Cardiac fibroblast (primary cell): ENCODE measurements at regions not wholly inside any gene's neighbourhood (a gene's known extent, or its start where the extent isn't known, plus 50 kb on each side); places are given as distances from the start of the nearest gene placed in this dataset.

ENCODE experiments used
- DNase-seq, 2 donors: peaks; one replicate each; pipeline versions ENCODE4 v3.0.0 to v3.0.0-alpha.2; 2010; ENCODE audit warnings: low read depth in 2 of 2
- H3K4me3 ChIP-seq, 2 donors: replicated peaks in 1 of 2; 1 replicate in 1 of 2; 2 replicates in 1 of 2; pipeline ENCODE4 v1.5.1; 2011; ENCODE audit warnings: low read depth in 2 of 2, low read length in 2 of 2, mild to moderate bottlenecking in 2 of 2, moderate library complexity in 1 of 2
- TF ChIP-seq, protein P1 (sequence below): IDR thresholded peaks from one replicate; pipeline ENCODE4 v1.5.1; 2011; ENCODE audit warnings: low read depth, mild to moderate bottlenecking, low read length, inconsistent platforms

DNA sequence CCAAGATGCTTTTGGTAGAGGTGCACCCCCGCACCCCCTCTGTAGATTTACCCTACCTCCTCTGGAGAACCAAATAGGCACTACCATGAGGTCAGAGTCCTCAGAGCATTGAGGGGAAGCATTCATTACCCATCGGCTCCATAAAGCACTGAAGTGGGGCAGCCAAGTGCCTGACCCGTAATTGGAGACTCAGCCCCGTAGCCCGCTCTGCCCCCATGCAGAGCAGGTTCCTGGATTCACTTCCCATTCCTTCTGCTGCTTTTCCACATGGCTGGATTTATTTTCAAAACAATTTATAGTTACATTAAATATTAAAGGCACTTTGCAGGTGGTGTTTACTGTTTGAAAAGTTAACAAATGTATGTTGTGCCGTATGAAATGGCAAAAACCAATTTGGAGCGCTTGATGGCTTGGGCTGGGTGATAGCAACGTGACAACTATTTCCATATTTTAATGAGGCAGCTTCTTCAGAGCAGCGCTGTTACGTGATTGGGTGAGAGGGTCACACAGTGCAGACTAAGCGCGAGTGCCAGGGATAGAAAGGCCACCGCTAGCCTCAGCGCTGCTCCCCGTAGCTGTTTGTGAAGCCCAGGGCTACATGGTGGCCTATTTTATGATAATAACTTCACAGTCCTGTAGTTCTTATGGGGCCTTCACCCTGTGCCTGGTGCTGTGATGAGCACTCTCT is 373.8 kb upstream of the PROK2 start:
- DNase-seq = no peak
- TF ChIP-seq, protein P1, sequence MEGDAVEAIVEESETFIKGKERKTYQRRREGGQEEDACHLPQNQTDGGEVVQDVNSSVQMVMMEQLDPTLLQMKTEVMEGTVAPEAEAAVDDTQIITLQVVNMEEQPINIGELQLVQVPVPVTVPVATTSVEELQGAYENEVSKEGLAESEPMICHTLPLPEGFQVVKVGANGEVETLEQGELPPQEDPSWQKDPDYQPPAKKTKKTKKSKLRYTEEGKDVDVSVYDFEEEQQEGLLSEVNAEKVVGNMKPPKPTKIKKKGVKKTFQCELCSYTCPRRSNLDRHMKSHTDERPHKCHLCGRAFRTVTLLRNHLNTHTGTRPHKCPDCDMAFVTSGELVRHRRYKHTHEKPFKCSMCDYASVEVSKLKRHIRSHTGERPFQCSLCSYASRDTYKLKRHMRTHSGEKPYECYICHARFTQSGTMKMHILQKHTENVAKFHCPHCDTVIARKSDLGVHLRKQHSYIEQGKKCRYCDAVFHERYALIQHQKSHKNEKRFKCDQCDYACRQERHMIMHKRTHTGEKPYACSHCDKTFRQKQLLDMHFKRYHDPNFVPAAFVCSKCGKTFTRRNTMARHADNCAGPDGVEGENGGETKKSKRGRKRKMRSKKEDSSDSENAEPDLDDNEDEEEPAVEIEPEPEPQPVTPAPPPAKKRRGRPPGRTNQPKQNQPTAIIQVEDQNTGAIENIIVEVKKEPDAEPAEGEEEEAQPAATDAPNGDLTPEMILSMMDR = no peak
- no peak overlapping the region for H3K4me3 ChIP-seq

DNA sequence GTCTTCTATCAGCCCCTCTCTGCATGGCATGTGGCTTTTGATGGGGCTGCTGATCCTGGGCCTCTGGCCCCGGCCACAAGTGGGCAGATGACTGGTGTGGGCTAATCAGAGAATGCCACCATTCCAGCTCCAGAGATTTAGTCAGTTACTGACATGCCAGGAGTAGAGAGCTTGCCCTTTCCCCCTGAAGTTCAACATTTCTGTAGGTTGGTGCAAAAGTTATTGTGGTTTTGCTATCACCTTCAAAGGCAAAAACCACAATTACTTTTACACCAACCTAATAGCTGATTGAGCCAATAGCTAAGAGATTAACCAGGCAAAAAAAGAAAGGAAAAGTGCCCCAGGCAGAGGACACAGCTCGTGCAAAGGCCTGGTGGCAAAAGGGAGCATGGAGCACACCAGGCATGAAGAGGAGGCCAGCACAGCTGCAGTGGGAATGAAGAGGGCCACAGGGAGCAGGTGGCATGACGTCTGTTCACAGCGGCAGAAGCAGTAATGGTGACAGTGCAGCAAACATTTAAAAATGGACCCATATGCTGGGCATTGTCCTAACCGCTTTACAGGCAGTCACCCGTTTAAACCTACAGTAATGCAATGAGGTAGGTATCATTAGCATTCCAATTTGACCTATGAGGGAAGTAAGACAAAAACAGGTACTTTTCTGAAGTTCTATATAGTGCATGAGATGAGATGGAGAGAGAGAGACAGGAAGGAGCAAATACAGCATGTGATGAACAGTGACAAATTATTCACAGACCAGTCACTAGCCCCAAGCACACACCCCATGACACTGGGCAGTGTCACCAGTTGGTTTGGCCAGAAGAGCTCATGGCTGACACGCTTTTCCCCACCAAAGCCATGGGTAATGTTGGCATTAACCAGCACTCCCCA is 373.0 kb upstream of the PROK2 start:
- TF ChIP-seq, protein P1 = no peak
- DNase-seq = no peak
- H3K4me3 ChIP-seq = no peak overlapping the region

DNA sequence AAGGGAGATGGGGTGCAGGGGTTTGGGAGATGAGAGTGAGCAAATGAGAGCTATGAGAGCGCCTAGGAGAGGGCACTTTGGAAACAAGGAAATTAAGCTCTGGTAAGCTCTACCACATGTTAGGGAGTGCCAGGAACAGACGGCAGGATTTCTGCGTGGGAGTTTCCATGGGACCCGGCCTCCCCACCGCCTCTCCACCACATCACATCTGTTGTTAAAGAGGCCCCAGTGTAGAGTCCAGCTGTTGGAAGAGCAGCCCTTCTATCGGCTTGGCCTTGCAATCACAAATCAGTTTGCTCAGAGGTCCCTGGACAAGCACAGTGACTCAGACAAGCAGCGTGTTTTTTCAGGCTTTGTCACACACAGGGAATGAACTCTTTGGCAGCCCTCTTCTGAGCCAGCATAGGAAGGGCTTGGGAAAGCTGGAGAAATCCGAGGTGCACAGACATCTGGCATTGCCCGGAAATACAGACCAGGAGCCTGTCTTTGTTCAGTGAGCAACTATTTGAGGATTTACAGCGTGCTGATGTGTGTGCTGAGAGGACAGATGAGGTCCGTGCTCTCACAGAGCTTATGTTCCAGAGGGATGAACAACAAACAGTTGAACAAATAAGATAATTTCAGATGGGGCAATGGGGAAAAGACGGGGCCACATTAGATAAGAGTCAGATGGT is 370.6 kb upstream of the PROK2 start:
- TF ChIP-seq, protein P1 = no peak
- no peak overlapping the region for H3K4me3 ChIP-seq
- peak; percentile 93 to 98 for DNase-seq

DNA sequence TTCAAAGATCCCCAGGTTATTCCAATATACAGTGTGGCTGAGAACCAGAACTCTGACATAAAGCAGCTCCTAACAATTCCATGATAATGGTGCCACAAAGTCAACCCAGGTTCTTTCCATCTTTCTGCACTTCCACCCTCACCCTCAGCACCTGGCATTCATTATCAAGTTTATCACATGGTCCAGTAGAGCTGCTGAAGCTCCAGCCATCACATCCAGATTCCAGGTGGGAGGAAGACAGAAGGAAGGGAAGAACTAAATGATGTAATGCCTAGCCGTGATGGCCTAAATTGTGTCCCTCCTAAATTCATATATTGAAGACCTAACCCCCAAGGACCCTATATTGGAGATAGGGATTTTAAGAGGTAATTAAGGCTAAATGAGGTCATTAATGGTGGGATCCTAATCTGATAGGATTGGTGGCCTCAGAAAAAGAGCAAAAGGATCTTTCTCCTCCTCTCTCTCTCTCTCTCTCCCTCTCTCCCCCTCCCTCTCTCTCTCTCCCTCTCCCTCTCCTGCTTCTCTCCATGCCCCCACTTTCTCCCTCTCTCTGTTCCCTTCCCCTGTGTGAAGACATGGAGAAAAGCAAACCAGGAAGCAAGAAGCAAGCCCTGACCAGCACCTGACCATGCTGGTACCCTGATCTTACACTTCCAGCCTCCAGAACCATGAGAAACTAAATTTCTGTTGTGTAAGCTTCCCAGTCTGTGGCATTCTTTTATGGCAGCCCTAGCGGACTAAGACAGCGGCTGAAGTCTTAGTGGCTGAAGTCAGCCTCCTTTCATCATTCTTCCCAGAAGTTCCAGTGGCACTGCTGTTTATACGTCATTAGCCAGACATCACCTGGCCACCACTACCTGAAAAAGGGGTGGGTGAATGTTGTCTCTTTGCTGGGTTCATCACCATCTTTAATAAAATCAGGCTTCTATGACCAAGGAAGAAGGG is 369.7 kb upstream of the PROK2 start:
- DNase-seq = peak; percentile 45 to 48
- TF ChIP-seq, protein P1 = no peak
- H3K4me3 ChIP-seq = no peak overlapping the region

DNA sequence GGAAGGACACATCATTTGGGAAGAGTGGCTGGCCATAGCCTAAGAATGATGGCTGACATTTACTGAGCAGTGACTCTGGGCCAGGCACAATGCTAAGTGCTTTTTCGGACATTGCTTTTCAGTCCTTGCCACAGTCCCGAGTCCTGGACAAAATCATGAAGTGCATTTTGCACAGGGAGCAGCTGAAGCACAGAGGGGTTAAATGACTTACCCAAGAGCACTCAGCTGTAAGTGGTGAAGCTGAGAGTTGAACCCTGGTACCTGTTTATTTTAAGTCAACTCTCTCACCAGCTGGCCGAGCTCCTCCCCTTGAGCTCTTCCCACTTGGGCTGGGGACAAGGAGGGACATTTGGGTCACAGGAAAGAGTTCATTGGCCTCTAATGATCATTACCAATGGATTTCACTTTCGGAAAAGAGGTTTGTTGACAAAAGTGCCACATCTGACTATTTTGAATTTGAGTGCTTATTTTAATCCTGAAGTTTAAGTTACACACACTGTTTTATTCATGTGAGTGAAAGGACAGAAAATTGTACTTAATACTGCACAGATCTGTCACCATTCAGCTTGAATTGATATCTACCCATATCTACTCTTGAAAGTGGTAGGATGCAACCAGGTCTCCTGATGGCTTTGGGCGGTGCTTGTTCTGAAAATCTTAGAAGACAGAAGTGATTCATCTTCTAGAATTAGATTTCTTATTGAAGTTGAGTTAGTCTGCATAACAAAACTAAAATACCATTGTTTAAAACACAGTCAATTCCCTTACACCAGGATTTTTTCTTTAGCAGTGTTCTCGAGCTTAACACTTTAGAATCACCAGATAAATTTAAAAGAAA is 368.7 kb upstream of the PROK2 start:
- TF ChIP-seq, protein P1 = no peak
- DNase-seq = peak in 1 of 2 donors; percentile 19
- H3K4me3 ChIP-seq = no peak overlapping the region
